HCT116 (cell line): ENCODE measurements at regions not wholly inside any gene's neighbourhood (a gene's known extent, or its start where the extent isn't known, plus 50 kb on each side); places are given as distances from the start of the nearest gene placed in this dataset.

ENCODE experiments used
- ATAC-seq: fragments of 200-7000 bp; cut with Tn5 transposase; 2 replicates; pipeline ENCODE4 v1.9.1; 2020; ENCODE audit warnings: mild to moderate bottlenecking, moderate library complexity
- BruUV-seq: library from RNA; stranded (reverse); fragments of 400-500 nt; replicated peaks from 2 replicates; lab custom pipeline; 2021; lab: Mats Ljungman, UMichigan
- CTCF ChIA-PET: fragments of 300-600 bp; sonication (Branson Sonifier 250); formaldehyde crosslinking; loops from one replicate; lab custom pipeline; 2021; ENCODE audit warnings: antibody characterized with exemption; lab: Charles Lee
- POLR2A ChIA-PET: fragments of 300-600, 350-600 bp; sonication (Branson Sonifier 250); formaldehyde crosslinking; loops from one replicate; lab custom pipeline; 2021; ENCODE audit warnings: antibody characterized with exemption; lab: Charles Lee
- RAD21 ChIA-PET, 2 experiments: fragments of 300-600 bp; sonication (Branson Sonifier 250); formaldehyde crosslinking; loops; one replicate each; lab custom pipeline; 2023; ENCODE audit warnings: low total read pairs in 2 of 2; ENCODE audit not compliant: uncharacterized antibody in 2 of 2, unreplicated experiment in 2 of 2, low non-redundant PET in 1 of 2; lab: Charles Lee
- DNase-seq: peaks from one replicate; pipeline ENCODE4 v3.0.0-alpha.2; 2010; ENCODE audit warnings: low read depth, low spot score
- H2AFZ ChIP-seq: fragments of 200-600 bp; shearing (Covaris generic), sonication (generic); 2 replicates; pipeline ENCODE4 v1.6.1; 2017; ENCODE audit warnings: low read depth, mixed run types, mixed read lengths, antibody characterized with exemption, low read length; ENCODE audit not compliant: poor library complexity, severe bottlenecking
- H3K27ac ChIP-seq: 2 replicates; pipeline ENCODE4 v1.5.1; 2012; ENCODE audit warnings: low read depth, low read length
- H3K27me3 ChIP-seq: fragments of 200-600 bp; sonication (generic); 2 replicates; pipeline ENCODE4 v1.6.1; 2016; ENCODE audit warnings: mixed run types, low read length, mixed read lengths; ENCODE audit not compliant: insufficient read depth
- H3K36me3 ChIP-seq, 2 experiments: fragments of 200-500 bp in 1 of 2; fragments of 200-600 bp in 1 of 2; sonication (Bioruptor generic) in 1 of 2; sonication (generic) in 1 of 2; 2 replicates each; pipeline versions ENCODE4 v1.5.1 to v1.6.1; 2014 to 2016; ENCODE audit warnings: low read length in 2 of 2, inconsistent platforms in 1 of 2, mixed read lengths in 1 of 2, mixed run types in 1 of 2; ENCODE audit not compliant: insufficient read depth in 2 of 2, control insufficient read depth in 1 of 2
- H3K4me1 ChIP-seq, 2 experiments: fragments of 200-600 bp in 1 of 2; sonication (generic) in 1 of 2; 2 replicates each; pipeline versions ENCODE4 v1.5.1 to v1.6.1; 2012 to 2017; ENCODE audit warnings: low read length in 2 of 2, inconsistent platforms in 1 of 2, mild to moderate bottlenecking in 1 of 2, mixed read lengths in 1 of 2, mixed run types in 1 of 2, moderate library complexity in 1 of 2; ENCODE audit not compliant: insufficient read depth in 2 of 2, control insufficient read depth in 1 of 2
- H3K4me2 ChIP-seq: fragments of 200-600 bp; sonication (generic); 2 replicates; pipeline ENCODE4 v1.6.1; 2017; ENCODE audit warnings: mixed run types, low read length, mixed read lengths
- H3K4me3 ChIP-seq, 2 experiments: fragments of 200-600 bp in 1 of 2; sonication (generic) in 1 of 2; replicated peaks in 1 of 2; 2 replicates each; pipeline ENCODE4 v1.5.1; 2011 to 2016; ENCODE audit warnings: low read length in 2 of 2, control low read depth in 1 of 2, low read depth in 1 of 2, mild to moderate bottlenecking in 1 of 2, mixed read lengths in 1 of 2, mixed run types in 1 of 2
- H3K79me2 ChIP-seq: fragments of 200-600 bp; sonication (generic); 2 replicates; pipeline ENCODE4 v1.6.1; 2017; ENCODE audit warnings: mild to moderate bottlenecking, mixed run types, low read length, moderate library complexity, mixed read lengths; ENCODE audit not compliant: insufficient read depth
- H3K9ac ChIP-seq: fragments of 200-600 bp; sonication (generic); 2 replicates; pipeline ENCODE4 v1.6.1; 2016; ENCODE audit warnings: low read length, mixed read lengths
- H3K9me2 ChIP-seq: fragments of 200-600 bp; sonication (generic), shearing (Covaris generic); 2 replicates; pipeline ENCODE4 v1.6.1; 2017; ENCODE audit warnings: mixed run types, mild to moderate bottlenecking, moderate library complexity; ENCODE audit not compliant: insufficient read depth
- H3K9me3 ChIP-seq, 2 experiments: fragments of 200-500 bp in 1 of 2; fragments of 200-600 bp in 1 of 2; sonication (Bioruptor generic) in 1 of 2; sonication (generic) in 1 of 2; 2 replicates each; pipeline ENCODE4 v1.6.1; 2014 to 2017; ENCODE audit warnings: low read length in 2 of 2, mixed read lengths in 2 of 2, inconsistent platforms in 1 of 2, low read depth in 1 of 2, mild to moderate bottlenecking in 1 of 2, mixed run types in 1 of 2, moderate library complexity in 1 of 2; ENCODE audit not compliant: control insufficient read depth in 1 of 2, insufficient read depth in 1 of 2
- H4K20me1 ChIP-seq: fragments of 200-600 bp; sonication (generic), shearing (Covaris generic); 2 replicates; pipeline ENCODE4 v1.6.1; 2017; ENCODE audit warnings: mixed run types, mild to moderate bottlenecking, moderate library complexity; ENCODE audit not compliant: insufficient read depth
- CEBPB ChIP-seq: IDR thresholded peaks from 2 replicates; pipeline ENCODE4 v1.6.1; 2012; ENCODE audit warnings: low read depth
- FOSL1 ChIP-seq: IDR thresholded peaks from 2 replicates; pipeline ENCODE4 v1.6.1; 2012; ENCODE audit warnings: low read depth
- POLR2A ChIP-seq: IDR thresholded peaks from 2 replicates; pipeline ENCODE4 v1.7.0; 2011; ENCODE audit warnings: borderline replicate concordance; ENCODE audit not compliant: insufficient read depth, insufficient read length; ENCODE audit errors: extremely low read depth
- POLR2AphosphoS5 ChIP-seq: IDR thresholded peaks from 2 replicates; pipeline ENCODE4 v1.6.1; 2011; ENCODE audit warnings: mild to moderate bottlenecking, low read depth, low read length, moderate library complexity
- SP1 ChIP-seq: IDR thresholded peaks from 2 replicates; pipeline ENCODE4 v1.6.1; 2012; ENCODE audit warnings: low read depth
- TCF7L2 ChIP-seq: IDR thresholded peaks from 2 replicates; pipeline ENCODE4 v1.7.0; 2011; ENCODE audit warnings: borderline replicate concordance, inconsistent platforms; ENCODE audit not compliant: insufficient read depth, insufficient read length; ENCODE audit errors: extremely low read depth
- ZNF274 ChIP-seq: fragments of 200-500 bp; sonication (Bioruptor generic); IDR thresholded peaks from 2 replicates; pipeline ENCODE4 v1.6.1; 2014; ENCODE audit warnings: mild to moderate bottlenecking, low read depth, low read length, inconsistent platforms
- intact Hi-C: fragments of 100-400 bp; cut with micrococcal nuclease; formaldehyde crosslinking; loops from 2 replicates; pipeline ENCODE4 v1.10.0; 2022
- TF ChIP-seq, protein P1 (sequence below): IDR thresholded peaks from 2 replicates; pipeline ENCODE4 v1.6.1; 2012; ENCODE audit warnings: low read depth

DNA sequence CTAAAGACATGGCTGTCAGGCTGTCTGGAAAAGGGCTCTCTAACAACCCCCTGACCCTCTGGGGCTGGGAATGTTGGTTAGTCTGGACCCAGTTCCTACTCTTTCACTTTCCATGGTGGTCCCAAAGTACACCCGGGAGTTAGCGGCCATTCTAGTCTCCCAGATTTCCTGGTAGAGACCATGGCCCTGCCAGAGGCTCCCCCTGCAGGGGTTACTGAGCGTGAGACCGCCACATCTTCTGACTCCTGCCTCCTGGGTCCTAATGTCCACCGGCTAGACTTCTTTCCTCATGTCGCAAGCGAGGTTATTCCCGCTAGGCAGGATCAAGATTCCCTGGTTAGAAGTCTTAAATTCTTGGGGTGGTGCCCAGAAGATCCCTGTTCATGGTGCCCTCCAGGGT is 540.0 kb upstream of the ROBO1 start:
- ChIA-PET CTCF (no interaction called here), POLR2A (no interaction called here), RAD21 (no interaction called here)
- BruUV-seq, result no TSS peak
- intact Hi-C loops, result no loop called here
- ATAC-seq (no peak), DNase-seq (no peak)
- Histone ChIP-seq H3K4me1 (no peaks in the 10 kb centered on the region), H4K20me1 (no peaks in the 10 kb centered on the region), H3K9ac (no peak overlapping the region), H3K27ac (no peak overlapping the region), H3K9me3 (peaks cover 8 to 11% of the 10 kb centered on the region in 2 experiments; a peak in 3 of 4 replicates), H3K27me3 (no peaks in the 10 kb centered on the region), H2AFZ (no peak overlapping the region), H3K36me3 (no peaks in the 10 kb centered on the region), H3K79me2 (no peaks in the 10 kb centered on the region), H3K4me2 (no peak overlapping the region), H3K9me2 (no peaks in the 10 kb centered on the region), H3K4me3 (no peak overlapping the region)
- no peak for TF ChIP-seq FOSL1
- no peak for TF ChIP-seq POLR2A
- no peak for TF ChIP-seq SP1
- no peak for TF ChIP-seq CEBPB
- TF ChIP-seq, protein P1, sequence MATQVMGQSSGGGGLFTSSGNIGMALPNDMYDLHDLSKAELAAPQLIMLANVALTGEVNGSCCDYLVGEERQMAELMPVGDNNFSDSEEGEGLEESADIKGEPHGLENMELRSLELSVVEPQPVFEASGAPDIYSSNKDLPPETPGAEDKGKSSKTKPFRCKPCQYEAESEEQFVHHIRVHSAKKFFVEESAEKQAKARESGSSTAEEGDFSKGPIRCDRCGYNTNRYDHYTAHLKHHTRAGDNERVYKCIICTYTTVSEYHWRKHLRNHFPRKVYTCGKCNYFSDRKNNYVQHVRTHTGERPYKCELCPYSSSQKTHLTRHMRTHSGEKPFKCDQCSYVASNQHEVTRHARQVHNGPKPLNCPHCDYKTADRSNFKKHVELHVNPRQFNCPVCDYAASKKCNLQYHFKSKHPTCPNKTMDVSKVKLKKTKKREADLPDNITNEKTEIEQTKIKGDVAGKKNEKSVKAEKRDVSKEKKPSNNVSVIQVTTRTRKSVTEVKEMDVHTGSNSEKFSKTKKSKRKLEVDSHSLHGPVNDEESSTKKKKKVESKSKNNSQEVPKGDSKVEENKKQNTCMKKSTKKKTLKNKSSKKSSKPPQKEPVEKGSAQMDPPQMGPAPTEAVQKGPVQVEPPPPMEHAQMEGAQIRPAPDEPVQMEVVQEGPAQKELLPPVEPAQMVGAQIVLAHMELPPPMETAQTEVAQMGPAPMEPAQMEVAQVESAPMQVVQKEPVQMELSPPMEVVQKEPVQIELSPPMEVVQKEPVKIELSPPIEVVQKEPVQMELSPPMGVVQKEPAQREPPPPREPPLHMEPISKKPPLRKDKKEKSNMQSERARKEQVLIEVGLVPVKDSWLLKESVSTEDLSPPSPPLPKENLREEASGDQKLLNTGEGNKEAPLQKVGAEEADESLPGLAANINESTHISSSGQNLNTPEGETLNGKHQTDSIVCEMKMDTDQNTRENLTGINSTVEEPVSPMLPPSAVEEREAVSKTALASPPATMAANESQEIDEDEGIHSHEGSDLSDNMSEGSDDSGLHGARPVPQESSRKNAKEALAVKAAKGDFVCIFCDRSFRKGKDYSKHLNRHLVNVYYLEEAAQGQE, result no peak
- no peak for TF ChIP-seq TCF7L2
- no peak for TF ChIP-seq ZNF274
- no peak for TF ChIP-seq POLR2AphosphoS5
